GM18951 (cell line): ENCODE measurements at regions not wholly inside any gene's neighbourhood (a gene's known extent, or its start where the extent isn't known, plus 50 kb on each side); places are given as distances from the start of the nearest gene placed in this dataset.
"Not testable (repeated sequence)": the region's sequence is repeated elsewhere in the genome, so short reads cannot be mapped to it uniquely, and the experiment has no call there.

Experiments used
- POLR2A ChIP-seq: IDR thresholded peaks from 4 replicates; pipeline ENCODE4 v1.6.1; 2011; ENCODE audit warnings: mild to moderate bottlenecking; ENCODE audit not compliant: insufficient read length, insufficient read depth; ENCODE audit errors: extremely low read depth
- in situ Hi-C: fragments of 300-500 bp; cut with MboI; formaldehyde crosslinking; loops from one replicate; pipeline ENCODE4 v1.12.0; 2022; ENCODE audit warnings: low sequenced_read_pairs, mixed read lengths, inconsistent platforms; ENCODE audit not compliant: unreplicated experiment

DNA sequence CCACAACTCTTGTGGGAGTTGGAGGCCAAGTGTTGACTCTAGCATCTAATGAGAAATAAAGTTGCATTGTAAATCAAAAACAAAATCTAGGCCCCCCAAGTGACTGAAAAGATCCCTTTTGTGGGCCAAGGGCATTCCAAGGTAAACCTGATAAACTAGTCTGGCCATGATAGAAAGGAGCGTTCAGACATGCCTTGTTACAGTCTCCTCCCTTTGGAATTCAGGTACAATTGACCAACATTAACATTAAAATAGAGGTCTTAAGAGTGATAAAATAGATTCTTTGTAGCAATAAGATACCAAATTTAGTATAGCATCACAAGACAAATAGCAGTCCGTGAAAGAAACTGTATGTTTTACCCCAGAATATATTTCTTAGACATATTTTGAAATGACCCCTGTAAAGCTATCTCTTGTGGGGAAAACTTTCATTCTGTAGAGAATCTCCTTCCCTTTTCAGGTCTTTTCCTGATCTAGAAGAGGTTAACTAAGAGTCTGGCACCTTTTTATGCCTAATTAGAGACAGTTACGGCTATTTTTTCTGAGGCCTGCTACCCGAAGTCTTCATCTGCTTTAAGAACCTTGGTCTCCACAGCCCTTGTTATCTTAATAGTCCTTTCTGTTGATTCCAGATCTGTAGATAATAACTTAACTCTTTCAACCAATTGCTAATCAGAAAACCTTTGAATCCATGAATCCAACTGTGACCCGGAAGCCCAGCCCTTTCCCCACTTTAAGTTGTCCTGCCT lies 495.4 kb upstream of the MMS22L start:
- in situ Hi-C loops, result no loop called here
- no peak for TF ChIP-seq POLR2A

DNA sequence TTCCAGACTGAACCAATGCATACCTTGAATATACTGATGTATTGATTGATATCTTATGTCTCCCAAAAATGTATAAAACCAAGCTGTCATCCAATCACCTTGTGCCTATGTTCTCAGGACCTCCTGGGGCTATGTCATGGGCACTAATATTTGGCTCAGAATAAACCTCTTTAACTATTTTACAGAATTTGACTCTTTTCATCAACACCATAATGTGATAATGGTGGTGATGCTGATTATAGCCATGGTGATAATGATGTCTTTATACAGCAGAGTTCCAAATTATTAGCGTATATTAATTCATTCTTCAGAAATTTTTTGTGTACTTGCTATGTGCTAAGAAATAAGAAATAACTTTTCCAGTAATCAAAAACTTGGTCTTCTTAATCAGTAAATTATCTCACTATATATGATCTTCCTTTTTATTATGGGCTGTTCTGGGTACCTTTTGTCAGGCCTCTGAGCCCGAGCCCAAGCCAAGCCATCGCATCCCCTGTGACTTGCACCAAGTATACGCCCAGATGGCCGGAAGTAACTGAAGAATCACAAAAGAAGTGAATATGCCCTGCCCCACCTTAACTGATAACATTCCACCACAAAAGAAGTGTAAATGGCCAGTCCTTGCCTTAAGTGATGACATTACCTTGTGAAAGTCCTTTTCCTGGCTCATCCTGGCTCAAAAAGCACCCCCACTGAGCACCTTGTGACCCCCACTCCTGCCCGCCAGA lies 496.2 kb upstream of the MMS22L start:
- in situ Hi-C loops, result not testable (repeated sequence)

DNA sequence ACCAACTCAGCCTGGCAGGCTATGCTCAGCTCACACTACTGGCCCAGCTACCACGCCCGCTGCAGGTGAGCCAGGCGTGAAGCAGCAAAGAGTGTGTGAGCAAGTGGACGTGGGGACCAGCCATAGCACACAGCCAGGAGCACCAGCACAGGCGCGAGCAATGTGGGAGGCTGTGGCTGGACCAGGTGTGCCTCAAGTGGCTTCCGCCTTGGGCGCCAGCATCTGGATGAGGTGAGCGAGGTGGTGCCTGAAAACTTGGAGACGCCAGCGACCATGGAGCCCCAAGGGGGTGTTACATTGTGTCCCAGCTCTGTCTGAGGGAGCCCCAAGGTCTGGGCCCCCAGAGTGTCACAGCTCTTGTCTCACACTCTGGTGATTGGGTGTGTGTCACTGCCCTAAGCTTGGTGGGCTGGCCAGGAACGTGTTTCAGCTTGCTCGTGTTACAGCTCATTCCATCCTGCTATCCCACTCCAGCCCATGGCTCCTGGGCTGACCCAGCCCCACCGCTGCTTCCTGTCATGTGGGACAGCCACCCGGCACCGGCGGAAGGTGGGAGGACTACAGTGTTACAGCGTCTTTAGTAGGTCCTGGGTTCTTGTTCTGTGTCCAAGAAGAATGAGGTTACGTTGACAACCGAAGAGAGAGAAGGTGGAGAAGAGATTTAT lies 508.0 kb upstream of the MMS22L start:
- no peak for TF ChIP-seq POLR2A
- in situ Hi-C loops, result no loop called here

DNA sequence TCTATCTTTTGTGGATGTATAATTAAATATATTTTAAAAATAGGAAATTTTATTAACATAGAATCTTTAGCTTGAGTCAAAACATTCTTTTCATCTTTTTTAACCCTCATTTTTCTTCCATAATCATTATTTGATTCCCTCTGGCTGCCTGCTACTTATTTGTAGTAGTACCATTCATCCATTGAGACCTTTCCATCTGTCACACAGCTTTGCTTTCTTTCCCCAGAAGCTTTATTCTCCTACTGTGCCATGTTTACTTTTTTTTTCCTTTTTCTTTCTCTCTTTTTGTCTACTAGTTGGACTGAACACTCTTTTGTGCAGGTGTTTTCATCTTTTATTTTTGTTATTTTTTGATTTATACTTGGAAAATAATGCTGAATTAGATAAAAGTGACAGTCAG lies 522.6 kb upstream of the MMS22L start:
- no peak for TF ChIP-seq POLR2A
- in situ Hi-C loops, result no loop called here

DNA sequence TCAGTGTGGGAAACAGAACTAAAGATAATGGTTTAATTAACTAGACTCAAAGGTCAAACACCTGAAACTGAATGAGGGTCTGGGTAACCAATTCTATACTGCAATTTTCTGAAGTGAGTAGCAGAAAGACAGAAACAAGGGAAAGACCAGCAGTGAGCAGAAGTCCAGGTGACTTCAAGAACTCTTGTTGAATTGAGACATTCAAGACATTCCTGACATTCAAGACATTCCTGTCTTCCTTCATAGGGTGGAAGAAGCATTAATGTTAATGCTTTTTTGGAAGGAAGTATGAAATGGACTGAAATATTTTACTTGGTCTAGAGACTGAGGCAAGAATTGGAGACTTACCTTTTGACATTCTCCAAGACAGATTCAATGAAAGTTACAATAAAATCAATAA lies 529.9 kb upstream of the MMS22L start:
- TF ChIP-seq POLR2A, result no peak
- in situ Hi-C loops, result no loop called here

DNA sequence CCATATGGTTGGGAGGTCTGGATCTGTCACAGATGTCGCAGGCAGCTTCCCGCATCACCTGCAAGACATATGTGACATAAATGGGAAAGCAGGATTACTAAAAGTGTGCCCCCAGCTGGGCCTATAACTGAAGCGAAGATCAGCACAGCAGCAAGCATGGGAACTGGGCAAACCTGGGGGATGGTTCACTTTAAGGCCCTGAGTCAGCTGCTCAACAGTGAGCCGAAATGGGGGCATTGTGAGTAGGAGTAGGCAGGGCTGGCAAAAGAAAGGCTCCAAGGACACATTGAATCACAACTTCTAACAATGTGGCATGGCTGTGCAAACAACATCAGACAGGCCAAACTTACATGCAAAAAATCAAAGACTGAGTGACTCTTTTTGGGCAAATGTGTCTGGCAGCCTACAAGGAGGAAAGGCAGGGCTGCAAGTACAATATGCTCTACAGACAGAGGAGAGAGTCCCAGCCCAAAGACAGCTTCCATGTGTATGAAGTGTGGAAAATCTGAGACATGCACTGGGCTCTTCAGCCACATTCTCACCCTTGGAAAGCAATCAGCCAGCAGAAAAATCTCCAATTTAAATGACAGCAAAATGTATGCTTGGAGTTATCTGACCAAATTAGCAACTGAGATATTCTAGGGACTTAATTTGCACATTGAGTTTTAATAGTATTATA lies 531.0 kb upstream of the MMS22L start:
- in situ Hi-C loops, result no loop called here

DNA sequence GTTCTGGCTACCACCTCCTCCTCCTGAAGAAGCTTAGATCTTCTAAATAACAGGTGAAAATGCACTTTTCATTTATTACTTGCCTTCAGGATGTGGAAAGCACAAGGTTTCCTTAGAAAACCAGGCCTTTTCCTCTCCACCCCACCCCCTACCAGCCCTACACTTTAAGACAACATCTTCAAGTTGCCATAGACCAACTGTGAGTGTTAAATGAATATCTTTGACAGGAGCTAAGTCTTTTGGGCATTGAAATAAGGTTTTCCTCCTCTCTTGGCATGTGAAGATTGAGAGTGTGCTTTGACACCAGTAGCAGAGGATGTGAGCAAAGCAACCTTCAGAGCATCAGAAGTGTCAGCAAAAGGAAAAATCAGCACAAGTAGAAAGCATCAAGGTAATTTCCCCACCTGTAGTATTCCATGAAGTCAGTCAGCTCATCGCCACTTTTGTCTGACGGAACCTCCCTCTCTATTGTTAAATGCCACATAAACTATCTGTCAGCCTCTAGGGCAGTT lies 532.3 kb upstream of the MMS22L start:
- TF ChIP-seq POLR2A, result no peak
- in situ Hi-C loops, result no loop called here

More for the DNA sequence above, 531.0 kb upstream of the MMS22L start:
- TF ChIP-seq POLR2A, result no peak

DNA sequence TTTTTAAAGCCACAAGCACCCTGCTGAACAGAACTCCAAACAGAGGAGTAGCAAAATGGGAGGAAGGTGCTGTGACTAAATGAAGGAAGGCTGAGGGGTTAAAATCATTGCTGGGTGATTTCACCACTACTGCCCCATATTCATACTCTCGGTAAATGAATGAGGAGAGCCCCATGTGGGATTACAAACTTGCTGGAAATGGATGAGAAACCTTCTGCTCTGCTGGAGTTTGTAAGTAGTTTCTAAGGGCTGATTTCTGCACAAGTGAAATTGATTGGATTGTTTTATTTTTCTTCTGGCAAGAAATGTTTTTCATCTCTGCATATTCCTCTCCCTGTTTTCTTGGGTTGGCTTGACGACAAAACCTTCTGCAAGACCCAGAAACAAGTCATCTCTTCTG lies 533.5 kb upstream of the MMS22L start:
- in situ Hi-C loops, result no loop called here
- no peak for TF ChIP-seq POLR2A

DNA sequence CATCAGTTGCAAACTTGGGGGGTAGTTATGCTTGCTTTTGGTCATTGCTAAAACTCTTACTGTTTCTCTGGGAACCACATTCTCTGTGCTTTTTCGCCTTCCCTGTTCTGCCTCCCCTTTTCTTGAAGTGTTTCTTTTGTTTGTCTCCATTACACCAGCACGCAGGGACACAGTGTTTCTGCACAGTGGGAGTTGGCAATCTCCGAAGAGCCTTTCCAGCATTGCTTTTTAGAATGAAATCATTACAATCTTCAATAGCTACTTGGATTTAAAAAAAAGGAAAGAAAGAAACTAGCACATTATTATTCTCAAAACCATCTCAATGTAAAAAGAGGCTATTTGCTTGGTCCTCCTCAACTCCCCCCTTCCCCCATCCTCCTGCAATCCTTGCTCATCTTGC lies 536.7 kb upstream of the MMS22L start:
- in situ Hi-C loops, result no loop called here
- no peak for TF ChIP-seq POLR2A

DNA sequence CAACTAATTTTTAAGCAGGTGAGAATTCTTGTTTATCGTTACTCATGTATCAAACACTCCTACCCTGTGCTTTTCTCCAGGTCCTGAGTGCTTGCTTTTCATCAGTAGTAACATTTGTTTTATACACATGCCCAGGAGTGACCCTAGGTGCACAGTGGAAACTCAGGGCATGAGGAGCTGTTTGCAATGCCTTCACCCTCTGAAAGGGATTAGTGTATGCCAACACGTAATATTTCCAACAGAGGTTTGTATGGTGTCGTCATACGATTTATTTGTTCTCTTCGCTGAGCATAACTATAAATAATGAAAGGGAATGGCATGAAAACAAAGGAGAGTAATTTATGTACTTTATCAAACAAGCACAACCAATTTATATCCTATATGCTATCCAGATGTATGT lies 537.4 kb upstream of the MMS22L start:
- no peak for TF ChIP-seq POLR2A
- in situ Hi-C loops, result no loop called here

DNA sequence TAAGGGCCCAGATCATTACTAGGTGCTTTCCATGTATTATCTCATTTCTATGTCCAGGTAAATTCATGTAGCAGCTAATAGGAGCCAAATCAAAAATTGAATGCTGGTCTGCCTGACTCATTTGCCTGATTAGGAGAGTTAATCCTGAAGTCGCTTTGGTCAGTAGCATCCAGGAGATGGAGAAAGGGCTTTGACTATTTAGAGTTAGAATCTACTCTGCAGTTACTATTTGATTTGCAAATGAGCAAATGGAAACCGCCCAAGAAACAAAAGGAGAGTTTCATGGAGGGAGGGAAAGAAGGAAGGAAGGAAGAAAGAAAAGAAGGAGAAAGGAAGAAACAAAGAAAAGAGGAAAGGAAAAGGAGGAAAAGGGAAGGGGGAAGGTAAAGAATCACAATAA lies 539.6 kb upstream of the MMS22L start:
- in situ Hi-C loops, result no loop called here

DNA sequence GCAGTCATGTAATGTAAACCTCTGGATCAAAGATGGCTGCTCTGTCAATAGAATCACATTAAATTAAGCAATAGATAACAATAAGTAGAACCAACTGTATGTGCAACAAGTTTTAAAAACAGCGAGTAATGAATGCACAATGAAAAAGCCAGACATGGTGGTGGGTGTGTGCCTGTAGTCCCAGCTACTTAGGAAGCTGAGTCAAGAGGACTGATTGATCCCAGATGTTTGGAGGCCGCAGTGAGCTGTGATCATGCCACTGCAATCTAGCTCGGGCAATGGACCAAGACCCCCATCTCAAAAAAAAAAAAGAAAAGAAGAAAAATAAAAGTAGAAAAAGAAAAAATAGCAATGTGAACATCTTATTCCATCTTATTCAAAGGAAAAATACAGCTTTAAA lies 558.7 kb upstream of the MMS22L start:
- no peak for TF ChIP-seq POLR2A
- in situ Hi-C loops, result no loop called here

More for the DNA sequence above, 539.6 kb upstream of the MMS22L start:
- TF ChIP-seq POLR2A, result no peak

DNA sequence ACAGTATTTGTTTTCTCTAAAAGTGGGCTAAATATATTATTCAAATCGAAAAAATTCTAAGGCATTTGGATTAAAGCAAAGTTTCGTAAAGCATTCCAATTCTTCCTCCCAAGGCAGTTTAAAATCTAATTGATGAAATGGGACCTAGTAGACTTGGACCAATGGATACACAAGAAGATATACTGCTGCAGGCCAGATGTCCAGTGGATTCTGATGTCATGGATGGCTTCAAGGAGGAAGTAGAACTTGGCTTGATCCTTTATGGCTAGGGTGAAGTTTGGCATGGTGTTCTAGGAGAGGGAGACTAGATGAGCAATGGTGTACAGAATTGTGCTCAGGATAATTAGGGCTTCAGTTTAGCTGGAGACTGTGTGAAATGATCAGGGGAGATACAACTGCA lies 559.5 kb upstream of the MMS22L start:
- no peak for TF ChIP-seq POLR2A
- in situ Hi-C loops, result no loop called here
